ENCODE measurements at regions not wholly inside any gene's neighbourhood (a gene's known extent, or its start where the extent isn't known, plus 50 kb on each side); places are given as distances from the start of the nearest gene placed in this dataset.

DNA sequence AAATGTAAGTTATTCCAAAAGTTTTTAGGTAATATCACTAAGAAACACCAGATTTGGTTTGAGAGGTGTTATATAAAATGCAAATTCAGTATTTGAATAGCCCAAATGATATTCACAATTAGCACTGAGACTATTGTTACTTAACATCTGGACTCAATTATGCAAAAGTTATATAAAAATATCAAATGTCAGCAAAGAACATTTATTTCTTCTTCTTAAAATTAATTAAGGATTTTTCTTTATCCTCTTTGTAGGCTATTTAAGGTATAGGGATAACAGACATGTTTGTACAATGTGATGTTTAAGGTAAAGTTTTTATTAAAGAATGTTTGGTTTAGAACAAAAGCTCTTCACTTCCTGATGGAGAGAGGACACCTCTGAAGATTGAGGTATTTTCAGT is 63.3 kb upstream of the GK2 start:
- no peaks in the 10 kb centered on the region for H3K9me3 ChIP-seq (ENCODE audit: low read depth, low read length)
- no peak overlapping the region for H3K9ac ChIP-seq (ENCODE audit: insufficient read length)
- H3K27ac ChIP-seq: no peak overlapping the region
- no peak overlapping the region for H3K4me3 ChIP-seq
- DNase-seq (ENCODE audit: low read depth, low spot score): no peak
- TF ChIP-seq FOXP2 (optimal IDR thresholded peaks at IDR 0.05; ENCODE audit: control extremely low read depth, extremely low read length, insufficient read depth) (no peak), EZH2 (IDR thresholded peaks at IDR 0.05) (no peak), POLR2AphosphoS5 (IDR thresholded peaks at IDR 0.05; ENCODE audit: borderline replicate concordance, low read depth, low read length) (no peak)
- H3K36me3 ChIP-seq (ENCODE audit: insufficient read depth, low read length): no peaks in the 10 kb centered on the region

DNA sequence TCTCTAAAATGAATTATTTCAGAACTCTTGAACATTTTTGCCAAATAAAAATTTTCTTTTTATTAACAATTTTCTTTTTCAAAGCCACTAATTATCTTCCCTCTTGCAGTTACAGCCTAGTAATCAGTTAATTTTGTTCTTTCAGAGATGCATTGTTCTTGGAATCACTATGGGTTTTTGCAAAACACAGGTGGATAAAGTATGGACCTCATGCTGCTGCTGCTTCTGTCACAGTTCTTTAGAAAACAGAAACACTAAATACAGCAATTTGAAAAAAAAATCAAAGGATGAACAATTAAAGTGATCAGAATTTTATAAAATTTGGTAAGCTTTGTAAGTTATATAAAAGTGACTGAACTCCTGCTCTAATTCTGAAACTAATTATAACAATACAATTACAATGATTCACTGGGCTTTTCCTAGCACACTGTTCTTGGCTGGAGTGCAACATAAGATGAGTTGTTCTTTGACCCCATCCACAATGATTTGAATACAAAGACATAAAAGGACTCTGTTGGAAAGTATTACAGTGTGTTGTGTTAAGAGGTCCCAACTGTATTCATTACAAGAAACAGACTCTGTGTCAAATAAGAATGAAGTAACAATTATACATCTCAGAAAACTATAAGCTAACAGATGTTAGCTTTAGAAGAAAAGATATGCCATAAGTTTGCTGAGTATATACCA is 59.4 kb upstream of the GK2 start:
- H3K4me3 ChIP-seq: no peak overlapping the region
- H3K36me3 ChIP-seq (ENCODE audit: insufficient read depth, low read length): no peaks in the 10 kb centered on the region
- H3K9me3 ChIP-seq (ENCODE audit: low read depth, low read length): no peaks in the 10 kb centered on the region
- no peak overlapping the region for H3K9ac ChIP-seq (ENCODE audit: insufficient read length)
- H3K27ac ChIP-seq: no peak overlapping the region
- no peak for DNase-seq (ENCODE audit: low read depth, low spot score)
- TF ChIP-seq EZH2 (IDR thresholded peaks at IDR 0.05) (no peak), FOXP2 (optimal IDR thresholded peaks at IDR 0.05; ENCODE audit: control extremely low read depth, extremely low read length, insufficient read depth) (no peak), POLR2AphosphoS5 (IDR thresholded peaks at IDR 0.05; ENCODE audit: borderline replicate concordance, low read depth, low read length) (no peak)

DNA sequence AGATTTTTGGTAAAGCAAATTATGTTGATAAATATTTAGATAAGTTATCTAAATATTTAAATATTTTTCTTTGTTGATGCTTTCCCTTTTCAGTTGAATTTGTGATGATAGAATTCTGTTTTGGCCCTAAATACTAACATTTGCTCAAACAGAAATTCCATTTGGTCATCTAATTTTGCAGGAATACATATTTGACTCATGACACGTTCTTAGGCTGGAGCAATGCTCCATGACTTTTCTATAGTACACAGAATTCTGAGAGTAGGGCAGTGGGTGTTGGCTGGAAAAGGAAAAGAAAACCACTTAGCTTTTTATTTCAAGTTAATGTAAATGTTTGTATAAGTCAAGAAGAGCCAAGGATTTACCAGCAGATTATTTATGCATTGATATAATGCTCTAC is 58.6 kb upstream of the GK2 start:
- DNase-seq (ENCODE audit: low read depth, low spot score): no peak
- Histone ChIP-seq H3K27ac (no peak overlapping the region), H3K36me3 (ENCODE audit: insufficient read depth, low read length) (no peaks in the 10 kb centered on the region), H3K9me3 (ENCODE audit: low read depth, low read length) (no peaks in the 10 kb centered on the region), H3K4me3 (no peak overlapping the region), H3K9ac (ENCODE audit: insufficient read length) (no peak overlapping the region)
- TF ChIP-seq FOXP2 (optimal IDR thresholded peaks at IDR 0.05; ENCODE audit: control extremely low read depth, extremely low read length, insufficient read depth): no peak
- TF ChIP-seq POLR2AphosphoS5 (IDR thresholded peaks at IDR 0.05; ENCODE audit: borderline replicate concordance, low read depth, low read length): no peak
- TF ChIP-seq EZH2 (IDR thresholded peaks at IDR 0.05): no peak

Data from SK-N-MC (cell line).